SH-SY5Y (cell line): ENCODE measurements at regions not wholly inside any gene's neighbourhood (a gene's known extent, or its start where the extent isn't known, plus 50 kb on each side); places are given as distances from the start of the nearest gene placed in this dataset.

Experiments
- GATA2 ChIP-seq: IDR thresholded peaks from 2 replicates; pipeline ENCODE4 v1.6.1; 2011; ENCODE audit warnings: mild to moderate bottlenecking, low read depth, low read length
- GATA3 ChIP-seq: IDR thresholded peaks from 2 replicates; pipeline ENCODE4 v1.6.1; 2011; ENCODE audit warnings: low read depth, mild to moderate bottlenecking, low read length, moderate library complexity

DNA sequence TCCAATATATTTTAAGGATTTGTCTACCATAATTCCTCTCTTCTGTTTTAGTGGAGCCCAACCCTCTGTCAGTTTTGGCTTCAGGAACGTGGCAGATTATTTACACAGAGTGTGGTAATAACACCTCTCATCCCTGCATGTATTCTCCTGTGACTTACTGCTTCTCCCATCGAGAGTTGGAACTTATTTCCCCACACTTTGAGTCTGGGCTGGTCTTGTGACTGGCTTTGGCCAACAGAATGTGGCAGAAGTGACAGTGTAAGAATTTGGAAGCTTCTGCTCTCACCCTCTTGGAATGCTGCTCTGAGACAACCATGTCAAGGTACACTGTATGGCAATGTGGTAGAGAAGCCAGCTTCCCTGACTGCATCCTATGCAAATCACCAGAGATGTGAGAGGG lies 407.7 kb downstream of the EPM2A start:
- TF ChIP-seq GATA3 (no peak), GATA2 (no peak)
